ENCODE measurements at regions not wholly inside any gene's neighbourhood (a gene's known extent, or its start where the extent isn't known, plus 50 kb on each side); places are given as distances from the start of the nearest gene placed in this dataset.

DNA sequence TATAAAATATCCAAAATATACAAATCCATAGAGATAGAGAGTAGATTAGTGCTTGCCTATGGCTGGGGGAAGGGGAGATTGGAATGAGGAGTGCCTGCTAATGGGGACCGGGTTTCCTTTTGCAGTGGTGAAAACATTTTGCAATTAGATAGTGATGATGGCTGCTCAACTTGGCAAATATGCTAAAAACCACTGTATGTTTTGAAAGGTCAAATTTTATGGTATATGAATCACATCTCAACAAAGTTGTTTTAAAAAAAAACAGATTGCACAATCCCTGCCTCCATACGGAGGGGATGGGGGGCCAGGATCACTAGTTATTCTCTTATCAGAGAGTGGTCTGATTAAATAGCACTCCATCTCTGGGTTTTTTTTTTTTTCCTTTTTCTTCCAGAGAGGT is 76.9 kb upstream of the RIPOR2 start:
- no peak for DNase-seq

DNA sequence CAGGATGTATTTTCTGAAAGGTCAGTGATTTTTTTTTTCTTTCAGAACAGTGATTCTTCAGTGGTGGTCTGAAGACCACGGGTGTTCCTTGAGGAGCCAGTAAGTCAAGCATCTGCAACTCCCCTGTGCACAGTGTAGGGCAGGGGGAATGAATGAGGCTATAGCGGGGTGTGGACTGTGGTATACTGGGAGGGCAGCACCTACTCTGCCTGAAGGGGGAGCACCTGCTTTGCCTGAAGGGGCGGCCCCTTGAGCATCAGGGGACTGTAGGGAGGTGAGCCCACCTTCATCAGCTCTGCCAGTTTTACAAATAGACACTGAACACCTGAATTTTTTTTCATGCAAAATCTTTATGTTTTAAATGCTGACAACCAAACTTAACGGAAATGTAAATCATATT is 77.5 kb upstream of the RIPOR2 start:
- no peak for DNase-seq

DNA sequence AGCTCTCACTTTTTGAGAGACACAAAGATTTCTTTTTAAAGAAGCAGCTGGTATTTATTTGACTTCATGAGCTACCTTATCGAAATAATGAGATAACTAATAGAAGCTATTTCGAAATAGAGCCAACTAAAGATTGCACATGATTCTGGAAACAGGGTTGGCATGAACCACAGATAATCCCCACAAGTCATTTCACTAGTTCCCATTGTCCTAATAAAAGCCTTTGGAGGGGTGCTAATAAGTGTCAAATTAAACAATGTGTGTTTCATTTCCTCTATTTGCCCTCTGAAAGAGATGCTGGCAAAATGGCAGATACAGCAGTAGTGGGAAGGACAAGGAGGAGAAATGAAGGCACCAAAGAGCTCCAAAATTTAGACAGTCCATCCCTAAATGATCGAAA is 78.6 kb upstream of the RIPOR2 start:
- DNase-seq, result no peak

DNA sequence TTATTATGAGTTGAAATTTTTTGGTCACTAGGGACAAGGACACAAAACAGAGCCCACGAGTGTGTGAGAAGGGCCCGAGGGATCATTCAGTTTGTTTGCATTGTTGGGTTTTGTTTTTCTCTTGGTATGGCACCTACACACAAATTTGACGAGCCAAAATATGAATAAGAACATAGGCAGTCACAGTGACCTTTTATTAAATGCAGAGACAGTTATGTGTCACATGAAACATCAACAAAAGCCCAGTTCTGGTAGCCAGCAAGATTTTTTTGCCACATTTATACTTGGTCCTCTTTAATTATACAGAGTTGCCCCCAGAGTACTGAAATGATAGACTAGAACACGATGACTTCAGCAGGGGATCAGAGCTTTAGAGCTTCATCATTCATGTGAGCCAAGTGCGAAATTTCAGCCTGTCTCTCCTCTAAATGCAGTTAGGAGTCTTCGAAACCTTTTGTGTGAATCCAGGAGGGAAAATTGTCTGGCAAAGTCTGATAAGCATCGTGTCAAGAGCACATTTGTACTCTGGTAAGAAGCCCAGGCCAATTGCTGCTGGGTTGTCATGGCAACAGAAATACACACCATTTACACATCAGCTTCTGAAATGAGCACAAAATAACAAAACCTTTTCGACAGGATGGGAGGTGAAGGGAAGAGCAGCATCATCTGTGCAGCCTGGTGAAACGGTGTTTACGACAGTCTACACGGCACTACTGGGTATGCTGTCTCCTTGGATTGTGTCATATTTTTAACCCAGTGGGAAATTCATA is 79.2 kb upstream of the RIPOR2 start:
- DNase-seq, result peak; percentile 35

DNA sequence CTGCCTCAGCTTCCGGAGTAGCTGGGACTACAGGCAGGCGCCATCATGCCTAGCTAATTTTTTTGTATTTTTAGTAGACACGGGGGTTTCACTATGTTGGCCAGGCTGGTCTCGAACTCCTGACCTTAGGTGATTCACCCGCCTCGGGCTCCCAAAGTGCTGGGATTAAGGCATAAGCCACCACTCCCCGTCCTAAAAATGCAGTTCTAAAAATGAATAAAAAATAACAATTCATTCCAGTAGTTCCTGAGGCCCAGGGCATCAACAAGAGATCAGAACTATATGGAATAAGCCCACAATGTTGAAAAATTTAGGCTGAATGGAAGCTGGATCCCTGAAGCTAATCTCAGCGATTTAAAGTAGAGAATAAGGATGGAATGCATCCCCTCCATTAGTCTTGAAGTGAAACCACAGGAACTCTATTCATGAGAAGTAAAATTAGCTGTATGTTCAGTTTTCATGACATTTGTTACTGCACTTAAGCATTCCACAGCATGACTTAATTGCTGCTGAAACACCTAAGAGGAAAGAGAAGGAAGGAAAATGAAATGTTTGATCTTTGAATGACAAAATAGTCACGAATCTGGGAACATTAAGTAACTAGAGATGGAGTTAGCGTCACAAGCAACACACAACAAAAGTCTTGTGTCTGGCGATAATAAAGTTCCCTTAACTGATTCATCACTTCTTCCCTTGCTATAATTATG is 80.4 kb upstream of the RIPOR2 start:
- no peak for DNase-seq

DNA sequence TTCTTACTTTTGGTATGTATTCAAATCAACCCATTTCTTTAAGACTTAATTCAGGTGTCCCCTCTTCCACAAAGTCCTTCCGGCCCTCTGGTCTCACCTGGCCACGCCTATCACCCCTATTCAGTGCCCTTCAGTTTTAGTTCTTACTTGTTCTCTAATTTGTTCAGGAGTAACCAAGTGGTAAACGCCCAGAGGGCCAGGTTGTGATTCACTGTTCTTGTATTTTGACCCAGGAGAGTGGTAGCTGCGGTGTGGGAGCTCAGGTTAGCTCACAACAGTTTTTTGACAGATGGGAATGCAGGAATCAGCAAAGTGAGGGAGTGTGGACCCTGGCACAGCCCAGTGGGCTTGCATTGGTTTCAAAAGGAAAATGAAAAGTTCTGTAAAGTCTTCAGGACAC is 81.7 kb upstream of the RIPOR2 start:
- DNase-seq, result no peak

DNA sequence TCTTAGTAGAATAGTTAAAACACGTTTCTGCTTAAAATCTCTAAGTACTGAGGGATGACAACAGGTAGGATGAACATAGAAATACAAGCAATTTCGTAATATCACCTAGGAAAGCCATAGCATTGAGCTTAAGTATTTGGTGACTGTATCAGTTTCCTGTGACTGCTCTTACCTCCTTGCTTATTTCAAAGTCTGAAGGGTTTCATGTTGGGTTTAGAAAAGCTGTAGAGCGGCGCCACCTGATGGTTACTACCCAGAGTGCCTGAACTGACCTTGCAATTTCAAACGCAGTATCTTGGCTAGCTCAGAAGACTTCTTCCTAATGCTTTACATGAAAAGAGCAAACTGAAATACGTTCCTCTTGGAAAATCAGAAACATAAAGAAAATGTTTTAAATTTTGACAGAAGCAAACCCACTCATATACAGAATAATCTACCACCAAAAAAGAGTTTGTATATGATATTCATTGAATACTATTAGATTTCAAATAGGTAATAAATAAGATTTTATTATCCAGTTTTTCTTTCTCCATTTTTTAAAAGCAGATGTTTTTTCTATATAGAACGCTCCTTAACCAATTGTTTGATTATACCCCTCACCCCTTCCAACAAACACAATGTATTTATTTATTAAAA is 82.3 kb upstream of the RIPOR2 start:
- DNase-seq, result no peak

DNA sequence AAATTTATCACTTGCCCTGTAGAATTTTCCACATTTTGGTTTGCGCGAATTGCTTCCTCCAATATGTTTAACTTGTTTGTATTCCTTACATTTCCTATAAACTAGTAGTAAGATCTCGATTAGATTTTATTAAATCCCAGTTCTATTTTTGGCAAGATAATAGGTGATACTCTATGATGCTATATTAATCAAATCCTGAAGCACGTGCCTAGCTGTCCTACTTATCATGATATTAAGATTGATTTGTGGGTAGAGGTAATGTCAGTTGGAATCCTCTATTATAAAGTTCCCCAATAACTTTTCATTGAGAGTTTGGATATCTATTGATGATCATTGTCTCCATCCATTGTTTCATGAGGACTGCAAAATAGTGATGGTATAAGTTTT is 82.8 kb upstream of the RIPOR2 start:
- DNase-seq, result no peak

DNA sequence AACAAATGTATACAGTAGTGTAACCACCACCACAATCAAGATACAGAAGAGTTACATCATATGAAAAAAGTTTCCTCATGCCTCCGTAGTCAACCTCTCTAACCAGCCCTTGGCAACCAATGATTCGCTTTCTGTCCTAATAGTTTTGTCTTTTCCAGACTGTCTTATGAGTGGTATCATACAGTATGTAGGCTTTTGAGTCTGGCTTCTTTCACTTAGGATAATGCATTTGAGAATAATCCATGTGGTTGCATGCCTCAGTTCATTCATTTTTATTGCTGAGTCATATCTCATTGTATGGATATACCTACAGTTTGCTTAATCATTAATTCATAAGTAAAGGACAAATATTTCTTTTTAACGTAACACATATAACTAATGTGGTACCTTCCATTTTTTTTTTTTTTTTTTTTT is 86.4 kb upstream of the RIPOR2 start:
- no peak for DNase-seq

DNA sequence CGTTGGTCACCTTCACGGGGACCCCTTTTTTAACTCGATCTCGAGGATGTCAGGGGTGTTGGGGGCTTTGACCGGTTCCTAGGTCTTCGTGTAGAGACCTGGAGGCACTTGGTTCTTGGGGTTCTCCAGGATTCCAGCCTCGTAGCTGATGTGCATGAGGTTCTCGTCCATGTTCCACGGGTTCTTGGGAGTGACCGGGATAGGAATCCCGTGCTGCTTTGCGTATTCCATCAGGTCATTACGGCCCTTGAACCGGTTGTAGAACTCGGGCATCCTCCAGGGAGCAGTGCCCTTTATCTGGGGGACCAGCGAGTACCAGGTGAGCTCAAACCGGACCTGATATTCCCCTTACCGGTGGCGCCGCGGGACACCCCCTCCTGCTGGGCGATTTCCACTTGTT is 88.0 kb upstream of the RIPOR2 start:
- DNase-seq, result no peak

DNA sequence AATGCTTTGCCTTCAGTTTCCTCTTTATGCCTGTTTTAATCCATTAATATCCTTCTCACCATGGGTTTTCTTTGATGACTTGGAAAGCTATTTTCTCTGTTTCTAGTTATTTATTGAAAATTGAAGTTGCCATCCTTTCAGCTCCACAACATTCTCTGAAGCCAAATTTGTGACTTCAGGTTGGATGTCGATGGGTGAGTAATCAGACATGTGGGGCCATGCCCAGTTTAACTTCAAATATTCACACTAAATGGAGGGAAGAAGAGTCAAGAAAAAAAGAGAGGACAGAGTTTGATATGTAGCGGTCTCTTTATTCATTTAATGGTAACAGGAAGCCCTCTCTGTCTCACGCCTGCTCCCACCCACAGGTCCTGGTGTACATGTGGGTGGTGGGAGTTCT is 89.1 kb upstream of the RIPOR2 start:
- no peak for DNase-seq

DNA sequence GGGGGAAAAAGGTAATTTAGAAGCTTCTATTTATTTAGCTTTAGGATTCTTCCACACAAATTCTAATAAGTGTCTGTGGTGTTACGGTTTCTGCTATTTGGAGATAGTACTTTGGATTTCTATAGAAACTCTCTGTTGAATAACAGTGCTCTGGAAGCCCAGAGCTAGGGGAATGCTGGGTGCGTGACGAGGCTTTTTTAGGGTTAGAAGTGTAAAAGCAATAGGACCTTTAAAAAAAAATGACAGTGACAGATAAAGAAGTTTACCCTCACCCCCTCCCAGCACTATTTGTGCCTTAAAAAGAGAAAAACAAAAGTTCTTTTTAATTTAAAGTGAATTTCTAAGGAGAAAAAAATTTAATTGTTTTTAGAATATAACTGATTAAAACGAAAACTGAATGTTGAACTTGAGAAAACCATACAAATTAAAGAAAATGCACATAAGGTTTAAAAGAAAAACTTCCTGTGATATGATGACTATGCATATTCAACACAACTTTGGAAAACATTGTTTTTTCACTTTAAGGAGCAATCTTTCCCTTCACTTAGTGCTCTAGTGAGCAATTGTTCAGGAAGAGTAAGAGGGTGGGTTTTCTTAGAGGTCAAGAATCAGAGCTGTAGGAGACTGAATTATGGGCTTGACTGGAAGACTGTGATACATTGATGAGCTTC is 89.6 kb upstream of the RIPOR2 start:
- no peak for DNase-seq

DNA sequence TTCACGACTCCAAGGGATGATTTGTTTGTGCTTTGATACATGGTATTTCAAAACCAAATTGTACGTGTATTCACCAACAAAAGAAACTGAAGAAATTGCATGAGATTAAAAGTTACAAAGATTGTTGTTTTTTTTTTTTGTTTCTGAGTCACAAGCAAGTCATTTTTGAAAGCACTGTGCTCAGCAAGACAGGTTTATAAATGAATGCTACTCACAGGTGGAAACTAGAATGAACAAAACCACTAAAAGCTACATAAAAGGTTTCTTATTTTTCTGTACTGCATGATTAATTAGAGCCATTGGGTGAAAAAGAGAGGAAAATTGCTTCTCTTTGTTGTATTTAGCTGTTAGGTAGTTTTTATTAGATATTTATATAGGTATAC is 90.2 kb upstream of the RIPOR2 start:
- DNase-seq, result no peak

DNA sequence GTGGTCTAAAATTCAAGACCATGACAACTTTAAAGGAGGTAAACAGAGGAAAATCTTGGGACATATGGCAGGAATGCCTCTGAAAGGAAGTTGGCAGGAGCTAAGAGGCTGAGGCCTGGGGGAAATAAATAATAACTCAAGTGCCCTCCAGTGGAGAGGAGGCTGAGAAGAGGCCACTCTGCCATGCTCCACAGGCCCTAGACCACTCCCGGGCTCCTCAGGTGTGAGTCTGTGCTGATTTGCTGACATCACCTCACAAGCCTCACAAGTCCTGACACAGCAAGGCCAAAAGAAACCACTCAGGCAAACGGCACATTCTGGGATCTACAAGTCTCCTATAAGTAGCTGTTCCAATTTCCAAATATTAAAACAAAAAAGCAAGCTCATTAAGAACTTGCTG is 91.0 kb upstream of the RIPOR2 start:
- DNase-seq, result no peak

DNA sequence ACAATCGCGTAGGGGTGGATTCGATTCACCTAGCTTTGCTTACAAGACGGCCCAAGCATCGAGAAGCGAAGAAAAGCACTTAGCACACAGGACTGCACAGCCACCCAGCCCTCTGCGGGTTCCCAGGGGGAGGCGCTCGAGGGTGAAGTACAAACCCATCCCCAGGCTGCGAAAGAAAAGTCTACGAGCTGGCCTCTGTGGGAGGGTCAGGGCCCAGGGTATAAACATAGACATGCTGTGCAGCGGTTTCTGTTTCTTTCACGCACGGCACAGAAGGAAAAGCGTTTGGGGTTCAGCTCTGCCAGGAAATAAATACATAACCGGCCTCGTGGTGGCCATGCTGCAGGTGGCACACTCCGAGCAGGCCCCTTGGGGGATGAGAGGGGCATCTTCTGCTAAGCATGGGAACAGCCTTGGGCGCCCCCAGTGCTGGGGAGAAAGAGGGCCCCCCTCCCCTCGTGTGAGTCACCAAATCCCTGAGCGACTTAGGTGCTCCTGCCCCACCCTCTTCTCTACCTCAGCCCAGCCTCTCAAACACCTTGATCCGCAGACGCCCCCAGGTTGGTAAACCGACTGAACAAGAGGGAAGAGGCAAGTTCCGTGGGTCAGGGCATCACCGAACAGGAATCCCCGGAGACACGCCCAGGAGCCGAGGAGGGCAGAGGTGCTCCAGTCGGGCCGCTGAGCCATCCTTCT is 91.6 kb upstream of the RIPOR2 start:
- no peak for DNase-seq

DNA sequence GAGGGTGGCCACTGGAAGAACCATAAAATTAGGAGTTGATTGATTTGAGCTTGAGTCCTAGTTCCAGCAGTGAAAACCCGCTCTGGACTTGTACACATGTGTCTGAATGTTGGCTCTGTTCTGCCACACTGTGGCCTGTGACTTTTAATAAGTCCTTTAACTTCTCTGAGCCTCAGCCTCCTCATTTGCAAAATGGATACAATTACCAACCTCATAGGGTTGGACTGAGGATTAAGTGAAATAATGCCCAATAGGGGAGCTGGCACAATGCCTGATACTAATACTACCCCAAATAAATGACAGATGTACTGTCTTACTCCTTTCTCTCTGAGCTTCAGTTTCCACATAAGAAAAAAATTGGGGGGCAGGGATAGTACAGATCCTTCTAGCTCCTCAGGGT is 92.6 kb upstream of the RIPOR2 start:
- no peak for DNase-seq

DNA sequence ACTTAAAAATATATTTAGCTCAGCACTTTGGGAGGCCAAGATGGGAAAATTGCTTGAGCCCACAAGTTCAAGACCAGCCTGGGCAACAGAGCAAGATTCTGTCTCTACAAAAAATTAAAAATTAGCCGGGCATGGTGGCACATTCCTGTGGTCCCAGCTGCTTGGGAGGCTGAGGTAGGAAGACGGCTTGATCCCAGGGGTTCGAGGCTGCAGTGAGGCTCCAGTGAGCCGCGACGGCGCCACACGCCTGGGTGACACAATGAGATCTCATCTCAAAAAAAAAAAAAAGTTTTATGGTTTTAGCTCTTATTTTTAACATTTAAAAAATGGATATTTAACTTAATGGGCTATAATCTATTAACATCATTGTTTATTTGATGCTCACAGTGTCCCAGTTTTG is 97.2 kb upstream of the RIPOR2 start:
- DNase-seq, result no peak

DNA sequence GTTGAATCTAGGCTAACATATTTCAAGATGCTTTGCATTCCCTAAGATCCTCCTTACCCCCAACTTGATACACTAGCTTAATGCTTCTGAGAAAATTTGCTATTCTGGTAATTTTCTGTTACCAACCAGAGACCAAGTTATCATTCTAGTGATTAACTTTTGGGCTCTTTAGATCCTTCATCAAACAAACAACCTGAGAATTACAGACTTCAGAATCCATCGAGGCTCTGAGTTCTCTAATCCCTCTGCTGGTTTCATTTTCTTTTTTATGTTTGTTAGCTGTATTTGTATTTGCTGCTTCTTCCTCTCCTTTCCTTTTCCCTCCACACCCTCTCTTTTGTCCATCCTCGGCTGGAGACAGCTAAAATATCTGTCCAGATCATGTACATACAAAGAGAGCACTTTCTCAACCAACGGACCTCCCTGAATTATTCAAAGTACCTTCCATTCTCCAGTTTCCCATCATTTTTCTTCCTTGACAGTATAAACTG is 98.7 kb upstream of the RIPOR2 start:
- no peak for DNase-seq

DNA sequence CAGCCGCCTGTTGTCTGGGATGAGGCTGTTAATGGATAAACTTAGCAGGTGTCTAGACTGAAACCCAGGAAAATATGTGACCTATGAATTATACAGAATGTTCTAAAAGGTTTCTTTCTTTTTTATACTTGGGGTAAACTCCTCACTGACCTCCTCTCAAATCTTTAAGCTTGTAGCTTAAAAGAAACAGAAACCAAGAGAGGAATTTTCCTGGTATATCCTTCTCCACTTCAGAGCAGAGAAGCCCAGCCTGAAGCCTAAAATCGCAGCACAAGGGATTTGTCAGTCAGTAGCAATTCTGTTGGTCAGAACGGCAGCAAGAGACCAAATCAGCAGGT is 99.4 kb upstream of the RIPOR2 start:
- DNase-seq, result no peak

DNA sequence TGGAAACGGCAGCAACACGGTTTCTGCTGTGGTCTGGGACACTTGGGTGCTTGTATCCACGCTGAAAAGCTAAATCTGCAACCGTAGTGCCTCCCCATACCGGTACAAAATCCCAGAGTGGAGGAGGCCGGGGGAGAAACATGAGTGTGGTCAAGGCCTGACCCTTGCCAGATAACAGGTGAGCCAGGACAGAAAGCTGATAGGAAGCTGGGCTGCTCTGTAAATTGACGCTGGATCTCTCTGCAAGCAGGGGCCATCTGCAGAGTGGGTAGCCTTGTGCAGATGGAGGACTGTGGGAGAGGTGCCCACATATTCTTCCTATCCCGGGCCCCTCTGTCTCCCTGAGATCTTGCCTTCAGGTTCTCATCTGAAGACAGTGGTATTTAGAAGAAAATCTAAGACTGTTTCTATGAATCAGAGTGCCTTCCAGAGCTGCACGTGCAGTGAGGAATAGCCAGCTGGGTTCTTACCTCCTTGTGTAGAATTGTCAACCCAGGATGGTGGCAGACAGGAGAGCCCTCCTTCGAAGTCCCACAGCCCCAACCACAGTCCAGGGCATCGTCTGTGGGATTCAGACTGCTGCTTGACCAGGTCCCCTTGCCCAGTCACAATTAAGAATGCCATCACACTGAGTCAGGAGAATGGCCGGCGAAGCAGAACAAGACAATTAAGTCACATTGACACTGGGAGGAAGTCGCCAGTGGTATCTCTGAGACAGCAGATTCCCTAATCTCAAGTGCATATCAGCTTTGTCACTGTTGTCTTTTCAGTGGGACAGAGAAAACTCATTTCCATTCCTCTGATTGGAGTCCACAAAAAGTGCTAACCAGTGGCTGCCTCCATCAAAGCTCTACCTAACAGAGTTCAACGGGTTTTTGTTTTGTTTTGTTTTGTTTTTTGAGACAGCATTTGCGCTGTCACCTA is 100.0 kb upstream of the RIPOR2 start:
- no peak for DNase-seq

DNA sequence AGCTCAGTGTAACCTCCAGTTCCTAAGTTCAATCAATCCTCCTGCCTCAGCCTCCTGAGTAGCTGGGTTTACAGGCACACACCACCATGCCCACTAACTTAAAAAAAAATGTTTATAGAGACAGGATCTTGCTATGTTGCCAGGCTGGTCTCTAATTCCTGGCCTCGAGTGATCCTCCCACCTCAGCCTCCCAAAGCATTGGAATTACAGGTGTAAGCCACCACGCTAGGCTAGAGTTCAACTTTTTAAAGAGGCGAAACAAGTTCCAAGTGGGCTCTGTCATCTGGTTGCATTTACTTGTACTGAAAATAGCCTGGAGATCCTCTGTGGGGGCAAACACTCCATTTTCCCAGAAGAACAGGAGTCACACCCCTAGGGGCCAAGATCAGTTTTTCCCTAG is 100.7 kb upstream of the RIPOR2 start:
- DNase-seq, result no peak
